Osteoblast (primary cell): ENCODE measurements at regions not wholly inside any gene's neighbourhood (a gene's known extent, or its start where the extent isn't known, plus 50 kb on each side); places are given as distances from the start of the nearest gene placed in this dataset.
"Not testable (repeated sequence)": the region's sequence is repeated elsewhere in the genome, so short reads cannot be mapped to it uniquely, and the experiment has no call there.

ENCODE experiments used
- DNase-seq: peaks from one replicate; pipeline ENCODE4 v3.0.0; 2011; ENCODE audit warnings: low spot score, mixed read lengths; ENCODE audit not compliant: insufficient read length; ENCODE audit errors: missing footprints
- H2AFZ ChIP-seq: 2 replicates; pipeline ENCODE4 v1.6.0; 2011; ENCODE audit warnings: mild to moderate bottlenecking, low read length
- H3K27ac ChIP-seq: 2 replicates; pipeline ENCODE4 v1.5.1; 2011; ENCODE audit warnings: mild to moderate bottlenecking, low read depth, low read length, moderate library complexity
- H3K27me3 ChIP-seq: 2 replicates; pipeline ENCODE4 v1.6.0; 2012; ENCODE audit warnings: mild to moderate bottlenecking, control low read depth, inconsistent platforms, low read length, moderate library complexity; ENCODE audit not compliant: insufficient read depth
- H3K36me3 ChIP-seq: 2 replicates; pipeline ENCODE4 v1.5.1; 2011; ENCODE audit warnings: mild to moderate bottlenecking, low read length, control low read depth, moderate library complexity; ENCODE audit not compliant: insufficient read depth
- H3K4me1 ChIP-seq: 2 replicates; pipeline ENCODE4 v1.5.1; 2011; ENCODE audit warnings: mild to moderate bottlenecking, low read length, control low read depth, moderate library complexity; ENCODE audit not compliant: insufficient read depth
- H3K4me2 ChIP-seq: 2 replicates; pipeline ENCODE4 v1.6.0; 2011; ENCODE audit warnings: mild to moderate bottlenecking, low read length; ENCODE audit not compliant: insufficient read depth
- H3K4me3 ChIP-seq: fragments of 200-600 bp; sonication (generic); 3 replicates; pipeline ENCODE4 v1.5.1; 2012; ENCODE audit warnings: mild to moderate bottlenecking, low read length, inconsistent platforms; ENCODE audit not compliant: insufficient read depth
- H3K79me2 ChIP-seq: 2 replicates; pipeline ENCODE4 v1.6.0; 2012; ENCODE audit warnings: mild to moderate bottlenecking, low read length, control low read depth, inconsistent platforms; ENCODE audit not compliant: insufficient read depth
- H3K9me3 ChIP-seq: 2 replicates; pipeline ENCODE4 v1.5.1; 2011; ENCODE audit warnings: low read depth, low read length, control low read depth
- H4K20me1 ChIP-seq: 2 replicates; pipeline ENCODE4 v1.6.0; 2012; ENCODE audit warnings: mild to moderate bottlenecking, low read length, control low read depth; ENCODE audit not compliant: insufficient read depth
- CTCF ChIP-seq: IDR thresholded peaks from 2 replicates; pipeline ENCODE4 v1.5.1; 2011; ENCODE audit warnings: mild to moderate bottlenecking, low read depth, low read length, moderate library complexity; ENCODE audit errors: extremely low read depth

GRCh38 chr10:109239371-109239770 is 683.9 kb downstream of the XPNPEP1 start:
- H3K27me3 ChIP-seq, result no peaks in the 10 kb centered on the region
- H3K4me1 ChIP-seq, result no peaks in the 10 kb centered on the region
- no peaks in the 10 kb centered on the region for H3K79me2 ChIP-seq
- TF ChIP-seq CTCF, result no peak
- H4K20me1 ChIP-seq, result no peaks in the 10 kb centered on the region
- no peaks in the 10 kb centered on the region for H3K36me3 ChIP-seq
- no peaks in the 10 kb centered on the region for H3K9me3 ChIP-seq
- no peak overlapping the region for H2AFZ ChIP-seq
- no peak overlapping the region for H3K4me3 ChIP-seq
- DNase-seq, result no peak
- no peak overlapping the region for H3K4me2 ChIP-seq
- no peak overlapping the region for H3K27ac ChIP-seq

DNA sequence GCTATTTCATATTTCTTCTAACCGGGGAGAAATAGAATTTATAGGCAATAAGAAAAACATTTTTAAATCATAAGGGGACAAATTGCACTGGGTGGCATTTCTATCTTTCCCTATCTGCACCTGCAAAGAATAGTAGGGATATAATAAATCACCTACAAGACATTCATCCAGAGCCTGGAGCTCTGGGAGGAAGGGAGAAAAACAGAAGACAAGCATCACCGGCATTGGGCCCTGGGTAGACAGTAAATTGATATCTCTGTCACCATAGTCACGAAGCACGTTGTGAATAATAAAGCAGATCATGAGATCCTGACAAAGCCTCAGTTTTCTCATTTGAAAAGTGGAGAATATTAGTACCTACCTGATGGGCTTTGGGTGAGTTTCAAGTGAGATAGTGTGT is 685.6 kb downstream of the XPNPEP1 start:
- no peak for DNase-seq
- Histone ChIP-seq H3K9me3 (no peaks in the 10 kb centered on the region), H4K20me1 (no peaks in the 10 kb centered on the region), H3K4me1 (no peaks in the 10 kb centered on the region), H3K4me2 (no peak overlapping the region), H2AFZ (no peak overlapping the region), H3K36me3 (no peaks in the 10 kb centered on the region), H3K79me2 (no peaks in the 10 kb centered on the region), H3K4me3 (no peak overlapping the region), H3K27ac (no peak overlapping the region), H3K27me3 (no peaks in the 10 kb centered on the region)
- no peak for TF ChIP-seq CTCF

- DNase-seq, result no peak
- no peaks in the 10 kb centered on the region for H3K27me3 ChIP-seq
- no peaks in the 10 kb centered on the region for H3K4me1 ChIP-seq
- no peak overlapping the region for H2AFZ ChIP-seq
- H3K4me2 ChIP-seq, result no peak overlapping the region
- no peaks in the 10 kb centered on the region for H4K20me1 ChIP-seq
- no peaks in the 10 kb centered on the region for H3K36me3 ChIP-seq
- H3K27ac ChIP-seq, result no peak overlapping the region
- H3K79me2 ChIP-seq, result no peaks in the 10 kb centered on the region
- no peak for TF ChIP-seq CTCF
- H3K9me3 ChIP-seq, result no peaks in the 10 kb centered on the region
- H3K4me3 ChIP-seq, result no peak overlapping the region
Measured at GRCh38 chr10:109237050-109237449, 686.3 kb downstream of the XPNPEP1 start.

- not testable (repeated sequence) for H3K79me2 ChIP-seq, H4K20me1 ChIP-seq, H3K4me1 ChIP-seq, H3K27me3 ChIP-seq, H3K27ac ChIP-seq, H2AFZ ChIP-seq, H3K9me3 ChIP-seq, DNase-seq, H3K4me3 ChIP-seq, H3K36me3 ChIP-seq, H3K4me2 ChIP-seq
Measured at GRCh38 chr10:109223533-109223932, 699.8 kb downstream of the XPNPEP1 start.
